ENCODE measurements at regions not wholly inside any gene's neighbourhood (a gene's known extent, or its start where the extent isn't known, plus 50 kb on each side); places are given as distances from the start of the nearest gene placed in this dataset.

- TF ChIP-seq CTCF (IDR thresholded peaks at IDR 0.05; ENCODE audit: low read depth, low read length) (no peak), POLR2A (IDR thresholded peaks at IDR 0.05; ENCODE audit: extremely low read depth, insufficient read length) (no peak), MAX (IDR thresholded peaks at IDR 0.05; ENCODE audit: low read depth, low read length) (no peak), MYC (IDR thresholded peaks at IDR 0.05; ENCODE audit: low read depth, low read length) (no peak)
Observed at GRCh38 chr22:27124351-27124966, 467.1 kb downstream of the MIAT start.

Data from NB4 (cell line).